ENCODE measurements at regions not wholly inside any gene's neighbourhood (a gene's known extent, or its start where the extent isn't known, plus 50 kb on each side); places are given as distances from the start of the nearest gene placed in this dataset.

- TF ChIP-seq, protein P1, sequence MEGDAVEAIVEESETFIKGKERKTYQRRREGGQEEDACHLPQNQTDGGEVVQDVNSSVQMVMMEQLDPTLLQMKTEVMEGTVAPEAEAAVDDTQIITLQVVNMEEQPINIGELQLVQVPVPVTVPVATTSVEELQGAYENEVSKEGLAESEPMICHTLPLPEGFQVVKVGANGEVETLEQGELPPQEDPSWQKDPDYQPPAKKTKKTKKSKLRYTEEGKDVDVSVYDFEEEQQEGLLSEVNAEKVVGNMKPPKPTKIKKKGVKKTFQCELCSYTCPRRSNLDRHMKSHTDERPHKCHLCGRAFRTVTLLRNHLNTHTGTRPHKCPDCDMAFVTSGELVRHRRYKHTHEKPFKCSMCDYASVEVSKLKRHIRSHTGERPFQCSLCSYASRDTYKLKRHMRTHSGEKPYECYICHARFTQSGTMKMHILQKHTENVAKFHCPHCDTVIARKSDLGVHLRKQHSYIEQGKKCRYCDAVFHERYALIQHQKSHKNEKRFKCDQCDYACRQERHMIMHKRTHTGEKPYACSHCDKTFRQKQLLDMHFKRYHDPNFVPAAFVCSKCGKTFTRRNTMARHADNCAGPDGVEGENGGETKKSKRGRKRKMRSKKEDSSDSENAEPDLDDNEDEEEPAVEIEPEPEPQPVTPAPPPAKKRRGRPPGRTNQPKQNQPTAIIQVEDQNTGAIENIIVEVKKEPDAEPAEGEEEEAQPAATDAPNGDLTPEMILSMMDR (IDR thresholded peaks at IDR 0.05; ENCODE audit: low read depth, low read length, missing input control), result no peak
- TF ChIP-seq GABPA (IDR thresholded peaks at IDR 0.05 in 1 of 2, conservative IDR thresholded peaks at IDR 0.05 in 1 of 2) (no peak), REST (IDR thresholded peaks at IDR 0.05) (no peak), RAD21 (IDR thresholded peaks at IDR 0.05) (no peak), SP1 (IDR thresholded peaks at IDR 0.05) (no peak), TAF1 (conservative IDR thresholded peaks at IDR 0.05) (no peak), JUND (IDR thresholded peaks at IDR 0.05) (no peak), YY1 (IDR thresholded peaks at IDR 0.05) (no peak), ATF3 (IDR thresholded peaks at IDR 0.05) (no peak), RXRA (IDR thresholded peaks at IDR 0.05) (no peak), HNF4G (IDR thresholded peaks at IDR 0.05) (no peak)
These were observed 201.1 kb downstream of the TENT4A start for GRCh38 chr5:6914347-6914746.

Measured in liver (tissue), 3 donors.